ENCODE measurements at regions not wholly inside any gene's neighbourhood (a gene's known extent, or its start where the extent isn't known, plus 50 kb on each side); places are given as distances from the start of the nearest gene placed in this dataset.

- DNase-seq (ENCODE audit: low spot score): no peak
Measured at GRCh38 chr22:49367041-49367697, 460.5 kb downstream of the BRD1 start.

- DNase-seq (ENCODE audit: low spot score): no peak
Measured at GRCh38 chr22:49366437-49366836, 461.2 kb downstream of the BRD1 start.

DNA sequence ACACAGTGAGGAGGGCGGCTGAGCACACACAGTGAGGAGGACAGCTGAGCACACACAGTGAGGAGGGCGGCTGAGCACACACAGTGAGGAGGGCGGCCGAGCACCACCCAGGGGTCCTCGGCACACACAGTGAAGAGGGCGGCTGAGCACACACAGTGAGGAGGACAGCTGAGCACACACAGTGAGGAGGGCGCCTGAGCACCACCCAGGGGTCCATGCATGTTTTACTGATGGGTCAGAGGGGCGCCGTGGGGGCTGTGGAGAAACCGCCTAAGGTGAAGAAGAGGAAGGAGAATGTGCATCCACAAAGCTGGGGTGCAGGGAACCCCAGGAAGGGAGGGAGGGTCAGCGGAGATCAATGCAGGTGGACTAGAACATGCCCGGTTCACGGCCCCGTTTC is 461.8 kb downstream of the BRD1 start:
- no peak for DNase-seq (ENCODE audit: low spot score)

- DNase-seq (ENCODE audit: low spot score): no peak
Measured at GRCh38 chr22:49365191-49365837, 462.4 kb downstream of the BRD1 start.

- DNase-seq (ENCODE audit: low spot score): no peak
Measured at GRCh38 chr22:49364398-49364797, 463.3 kb downstream of the BRD1 start.

- DNase-seq (ENCODE audit: low spot score): no peak
Measured at GRCh38 chr22:49363526-49364230, 464.0 kb downstream of the BRD1 start.

DNA sequence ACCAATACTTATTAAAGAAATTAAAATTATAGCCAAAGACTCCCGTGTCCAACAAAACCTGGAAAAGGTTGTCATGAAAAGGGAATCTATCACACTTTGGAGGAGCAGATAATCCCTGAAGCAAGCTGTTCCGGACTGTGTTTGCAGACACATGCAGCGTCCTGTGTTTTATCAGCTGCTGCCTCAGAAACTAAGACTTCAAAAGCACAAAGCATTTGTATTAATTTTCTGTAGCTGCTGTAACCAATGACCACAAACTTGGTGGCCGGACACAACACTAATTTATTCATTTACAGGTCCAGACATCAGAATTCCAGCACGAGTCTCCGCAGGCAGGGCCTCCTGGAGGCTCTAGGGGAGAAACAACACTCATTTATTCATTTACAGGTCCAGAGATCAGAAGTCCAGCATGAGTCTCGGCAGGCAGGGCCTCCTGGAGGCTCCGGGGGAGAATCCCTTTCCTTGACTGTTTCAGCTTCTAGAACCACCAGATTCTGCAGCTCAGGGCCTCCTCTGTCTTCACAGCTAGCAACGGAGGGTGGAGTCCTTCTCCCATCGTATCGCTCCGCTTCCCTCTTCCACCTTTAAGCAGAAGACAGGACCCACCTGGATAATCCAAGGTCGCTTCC is 465.3 kb downstream of the BRD1 start:
- no peak for DNase-seq (ENCODE audit: low spot score)

- DNase-seq (ENCODE audit: low spot score): no peak
Measured at GRCh38 chr22:49361164-49361563, 466.5 kb downstream of the BRD1 start.

GRCh38 chr22:49360746-49361145 is 466.9 kb downstream of the BRD1 start:
- DNase-seq (ENCODE audit: low spot score): no peak

DNA sequence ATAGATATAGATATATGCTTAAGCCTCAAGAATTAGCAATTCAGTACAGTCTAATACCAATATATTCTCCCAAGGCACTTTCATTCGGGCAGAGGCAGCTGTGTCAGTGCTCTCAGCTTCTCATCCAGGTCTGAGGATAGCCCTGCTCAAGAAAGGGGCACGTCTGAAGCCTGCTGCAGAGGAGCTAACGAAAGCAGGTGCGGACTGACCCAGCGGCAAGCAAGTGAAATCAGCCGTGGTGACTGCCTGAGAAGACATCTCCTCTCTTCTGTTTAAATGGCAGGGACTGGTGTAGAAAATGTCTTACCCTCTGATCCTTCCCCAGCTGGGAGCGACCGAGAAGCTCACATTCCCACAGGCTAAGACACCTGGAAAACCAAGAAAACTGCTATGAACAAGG is 468.6 kb downstream of the BRD1 start:
- DNase-seq (ENCODE audit: low spot score): no peak

- no peak for DNase-seq (ENCODE audit: low spot score)
Measured at GRCh38 chr22:49357661-49358440, 469.8 kb downstream of the BRD1 start.

DNA sequence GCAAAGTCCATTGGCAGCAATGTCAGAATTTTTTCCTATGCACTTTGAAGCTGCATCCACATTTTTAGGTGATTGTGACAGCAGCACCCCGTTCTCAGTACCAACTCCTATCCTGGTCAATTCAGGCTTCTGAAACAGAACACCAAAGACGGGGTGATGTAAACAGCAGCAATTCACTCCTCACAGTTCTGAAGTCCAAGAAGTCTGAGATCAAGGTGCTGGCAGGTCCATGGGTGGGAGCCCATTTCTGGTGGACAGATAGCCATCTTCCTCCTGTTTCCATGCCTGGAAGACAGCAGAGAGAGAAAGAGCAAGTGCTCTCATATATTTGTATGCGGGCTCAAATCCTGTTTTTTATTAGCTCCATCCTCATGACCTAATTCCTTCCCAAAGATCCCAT is 471.2 kb downstream of the BRD1 start:
- DNase-seq (ENCODE audit: low spot score): no peak

DNA sequence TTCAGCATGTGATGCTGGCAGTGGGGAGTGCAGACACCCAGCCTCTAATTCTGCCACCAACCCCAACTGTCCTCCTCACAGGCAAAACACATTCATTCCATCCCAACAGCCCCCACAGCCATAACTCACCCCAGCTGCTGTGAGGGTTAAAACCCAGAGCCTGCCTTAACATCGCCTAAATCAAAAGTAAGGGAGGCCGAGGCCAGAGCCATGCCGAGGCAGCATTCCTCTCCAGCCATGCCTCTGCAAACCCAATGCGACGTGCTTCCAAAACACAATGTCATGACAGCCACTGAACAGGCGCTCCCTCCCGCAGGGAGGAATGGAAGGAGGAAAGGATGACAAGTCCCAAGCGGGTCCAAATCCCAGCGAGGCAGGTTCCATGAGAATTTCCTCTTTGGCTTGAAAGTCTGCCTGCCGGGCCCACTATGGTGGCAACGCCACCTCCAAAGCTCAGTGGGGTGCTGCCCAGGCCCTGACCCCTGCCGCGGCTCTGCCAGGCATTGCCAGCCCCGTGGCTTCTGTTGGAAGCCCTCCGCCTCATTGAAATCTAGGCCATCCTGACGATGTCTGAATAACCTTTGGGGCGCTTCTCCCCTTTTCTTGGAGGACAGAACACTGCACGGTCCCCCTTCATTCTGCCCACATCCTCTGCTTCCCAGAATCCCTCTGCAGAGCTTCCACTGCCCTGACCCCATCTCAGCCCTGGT is 472.3 kb downstream of the BRD1 start:
- no peak for DNase-seq (ENCODE audit: low spot score)

DNA sequence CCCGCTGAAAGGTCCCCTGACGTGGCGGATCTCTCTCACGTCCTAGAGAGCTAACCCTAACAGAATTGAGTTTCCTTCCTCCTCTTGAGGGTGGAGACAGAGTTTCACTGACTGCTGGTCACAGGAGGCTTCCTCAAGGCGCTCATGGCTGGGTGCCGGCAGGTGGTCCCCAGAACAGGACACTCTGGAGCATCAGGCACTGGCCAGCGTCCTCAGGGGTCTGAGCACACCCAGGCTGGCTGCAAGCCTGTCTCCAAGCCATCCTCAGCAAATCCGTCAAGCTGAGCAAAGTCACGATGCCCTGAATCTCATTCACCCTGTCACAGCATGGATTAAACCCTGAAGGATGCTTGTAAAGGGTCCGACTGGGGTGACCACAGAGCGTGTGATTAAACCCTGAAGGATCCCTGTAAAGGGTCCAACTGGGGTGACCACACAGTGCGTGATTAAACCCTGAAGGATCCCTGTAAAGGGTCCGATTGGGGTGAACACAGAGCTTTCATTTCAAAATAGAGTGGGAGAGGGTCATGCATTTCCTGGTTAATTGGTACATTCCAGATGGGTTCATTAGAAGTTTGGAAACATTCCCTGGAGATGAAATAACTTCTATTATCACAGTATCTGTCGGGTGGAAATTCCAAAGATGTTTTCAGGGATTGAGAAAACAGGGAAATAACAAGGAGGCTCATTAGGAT is 473.0 kb downstream of the BRD1 start:
- no peak for DNase-seq (ENCODE audit: low spot score)

DNA sequence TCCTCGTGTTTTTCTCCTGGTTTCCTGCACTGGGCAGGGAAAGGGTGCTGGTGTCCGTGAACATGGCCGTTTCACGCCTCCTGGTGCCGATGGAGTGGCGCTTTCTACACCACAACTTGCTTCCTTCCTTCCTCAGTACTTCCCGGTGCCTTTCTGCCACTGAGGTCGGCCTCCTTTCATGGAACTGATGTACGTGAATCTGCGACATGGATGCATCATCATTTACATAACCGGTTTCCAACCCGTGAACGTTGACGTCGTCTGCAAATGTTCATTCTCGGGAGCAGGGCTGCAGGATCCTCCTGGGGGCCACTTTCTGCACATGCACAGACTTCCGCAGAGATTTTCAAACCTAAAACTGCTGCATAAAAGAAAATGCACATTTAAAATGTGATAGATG is 474.4 kb downstream of the BRD1 start:
- no peak for DNase-seq (ENCODE audit: low spot score)

DNA sequence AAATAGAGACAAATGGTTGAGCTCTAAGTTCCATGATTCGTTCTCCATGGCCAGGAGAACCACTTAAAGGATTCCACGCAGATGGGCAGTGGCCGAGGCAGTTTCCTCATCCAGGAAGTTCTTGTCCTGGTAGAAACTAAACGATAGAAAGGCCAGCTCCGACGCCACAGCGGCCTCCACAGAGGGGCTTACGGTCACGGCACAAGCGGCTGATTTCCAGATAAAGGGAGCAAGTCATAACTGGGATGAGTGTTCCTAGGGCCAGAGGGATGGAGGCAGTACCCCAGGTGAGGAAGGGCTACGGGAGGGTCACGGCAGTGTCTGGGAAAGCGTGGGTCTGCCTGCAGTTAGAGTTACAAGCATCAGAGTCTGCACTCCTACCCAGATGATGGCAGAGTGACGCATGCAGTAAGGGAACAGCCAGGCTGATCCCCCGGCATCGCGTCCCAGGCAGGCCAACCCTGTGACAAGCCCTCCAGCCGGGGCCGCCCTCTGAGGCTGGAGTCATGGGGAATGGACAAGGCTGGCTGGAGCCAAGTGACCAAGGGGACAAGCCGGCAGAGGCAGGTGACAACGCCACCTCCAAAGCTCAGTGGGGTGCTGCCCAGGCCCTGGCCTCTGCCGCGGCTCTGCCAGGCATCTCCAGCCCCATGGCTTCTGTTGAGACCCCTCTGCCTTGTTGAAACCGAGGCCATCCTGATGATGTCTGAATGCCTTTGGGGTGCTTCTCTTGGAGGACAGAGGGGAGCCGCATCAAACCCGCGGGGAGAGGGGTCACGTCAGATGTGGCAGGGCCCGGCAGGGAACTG is 475.1 kb downstream of the BRD1 start:
- no peak for DNase-seq (ENCODE audit: low spot score)

- DNase-seq (ENCODE audit: low spot score): no peak
Measured at GRCh38 chr22:49351761-49352227, 475.9 kb downstream of the BRD1 start.

GRCh38 chr22:49350441-49351121 is 477.1 kb downstream of the BRD1 start:
- no peak for DNase-seq (ENCODE audit: low spot score)

- DNase-seq (ENCODE audit: low spot score): no peak
Measured at GRCh38 chr22:49349841-49350381, 477.8 kb downstream of the BRD1 start.
